Retina (tissue), 1 donor: ENCODE measurements at regions not wholly inside any gene's neighbourhood (a gene's known extent, or its start where the extent isn't known, plus 50 kb on each side); places are given as distances from the start of the nearest gene placed in this dataset.
"Not testable (repeated sequence)": the region's sequence is repeated elsewhere in the genome, so short reads cannot be mapped to it uniquely, and the experiment has no call there.

Source experiments
- DNase-seq: peaks from one replicate; pipeline ENCODE4 v3.0.0-alpha.2; 2016

DNA sequence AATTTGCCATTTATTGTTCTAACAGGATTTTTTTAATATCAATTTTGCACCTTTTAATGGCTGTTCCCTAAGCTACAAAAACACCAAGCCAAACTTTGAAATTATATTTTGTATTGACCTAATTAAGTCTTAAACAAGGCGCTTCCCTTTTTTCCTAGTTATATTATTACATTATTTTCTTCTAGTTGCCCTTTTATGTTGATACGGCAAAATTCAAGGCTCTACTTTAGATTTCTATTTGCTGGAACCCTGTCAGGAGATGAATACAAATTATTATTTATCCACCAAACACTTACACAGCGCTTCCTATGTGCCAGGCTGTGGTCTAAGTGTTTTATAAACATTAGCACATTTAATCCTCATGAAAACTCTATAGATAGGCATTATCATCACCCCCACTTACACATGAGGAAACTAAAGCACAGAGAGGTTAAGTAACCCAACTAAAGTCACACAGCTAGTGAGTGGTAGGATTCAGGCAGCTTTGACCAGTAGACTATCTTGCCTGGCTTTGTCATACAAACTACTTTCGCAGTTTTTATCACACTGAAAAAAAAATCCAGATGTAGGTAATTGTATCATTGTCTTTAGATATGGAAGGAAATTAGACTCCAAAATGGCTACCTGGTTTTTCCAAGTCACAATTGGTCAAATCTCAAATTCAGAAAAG lies 456.5 kb downstream of the STK39 start:
- no peak for DNase-seq

DNA sequence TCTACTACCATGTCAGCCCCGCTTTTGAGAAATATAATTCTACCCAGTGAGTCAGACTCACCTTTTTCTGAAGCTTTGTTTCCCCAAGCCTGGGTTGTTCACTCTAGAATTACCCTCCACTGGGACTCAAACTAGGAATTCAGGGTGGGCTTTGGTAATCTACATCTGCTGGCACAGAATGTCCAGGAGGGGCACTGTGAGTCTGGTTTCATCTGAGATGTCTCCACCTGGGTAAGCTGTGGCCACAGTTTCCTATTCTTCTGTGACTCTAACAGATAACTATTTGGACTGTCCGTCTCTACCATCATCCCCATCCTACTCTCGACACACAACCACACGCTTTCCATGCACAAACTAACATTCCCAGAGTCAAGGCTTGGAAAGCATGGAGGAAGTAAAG lies 457.2 kb downstream of the STK39 start:
- no peak for DNase-seq

DNA sequence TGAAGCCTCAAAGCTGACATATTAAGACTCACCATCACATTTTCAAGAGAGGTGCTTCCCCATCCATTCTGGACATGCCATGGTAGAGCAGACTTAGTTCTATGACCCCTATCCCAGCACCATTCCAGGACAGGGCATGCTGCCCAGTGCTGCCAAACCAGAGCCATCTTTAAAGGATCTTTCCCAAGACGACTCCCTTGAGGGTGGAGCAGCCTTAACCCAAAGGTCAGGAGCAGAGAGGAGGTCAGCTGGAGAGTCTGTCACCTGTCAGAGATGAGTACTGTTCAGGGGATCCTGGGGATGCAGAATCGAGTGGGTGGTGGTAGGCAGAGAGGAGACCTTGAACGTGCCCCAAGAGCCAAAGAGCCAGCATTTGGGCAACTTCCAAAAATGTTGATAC lies 459.8 kb downstream of the STK39 start:
- no peak for DNase-seq

DNA sequence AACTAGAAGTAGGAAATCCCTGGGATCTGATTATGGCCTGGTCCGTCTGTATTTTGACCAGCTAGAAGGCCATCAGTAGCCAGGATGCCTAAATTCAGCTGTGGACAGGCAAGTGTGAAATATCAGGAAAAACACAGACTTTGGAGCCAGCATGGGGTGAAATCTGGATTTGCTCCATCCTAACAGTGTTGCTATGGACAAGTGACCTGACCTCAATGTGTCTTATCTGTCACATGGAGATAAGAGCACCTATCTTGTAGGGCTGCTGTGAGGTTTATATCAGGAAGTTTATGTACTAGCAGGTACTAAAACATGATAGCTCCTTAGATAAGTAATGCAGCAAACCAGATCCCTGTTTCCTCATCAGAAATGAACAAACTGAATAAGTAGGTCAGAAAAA lies 460.4 kb downstream of the STK39 start:
- DNase-seq = no peak

DNA sequence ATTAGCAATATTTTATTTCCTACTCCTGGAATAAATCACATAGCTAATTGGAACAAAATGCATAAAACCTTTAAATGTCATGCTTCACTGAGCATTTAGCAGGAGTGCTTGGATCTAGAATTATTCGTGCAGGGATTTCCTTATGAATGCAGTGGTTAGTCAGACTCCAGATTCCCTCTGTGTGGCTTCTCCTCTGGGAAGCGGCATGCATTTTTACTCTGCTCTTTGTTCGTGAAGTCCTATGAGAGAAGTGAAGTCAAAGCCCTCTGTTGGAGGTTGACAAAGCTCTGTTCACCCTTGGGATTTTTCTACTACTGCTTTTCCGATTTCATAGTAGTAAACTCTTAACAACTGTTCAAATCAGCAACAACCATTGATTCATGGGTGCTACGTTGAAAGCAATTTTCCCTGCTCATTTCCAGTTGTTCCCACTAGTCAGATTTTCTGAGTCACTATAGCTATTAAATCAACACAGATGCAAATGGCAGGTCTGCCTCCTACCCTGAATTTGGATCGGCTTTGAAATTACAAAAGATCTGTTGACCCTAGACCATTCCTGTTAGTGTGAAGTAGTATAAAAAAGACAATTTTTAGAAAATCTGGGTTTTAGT lies 461.7 kb downstream of the STK39 start:
- peak; percentile 9 for DNase-seq

DNA sequence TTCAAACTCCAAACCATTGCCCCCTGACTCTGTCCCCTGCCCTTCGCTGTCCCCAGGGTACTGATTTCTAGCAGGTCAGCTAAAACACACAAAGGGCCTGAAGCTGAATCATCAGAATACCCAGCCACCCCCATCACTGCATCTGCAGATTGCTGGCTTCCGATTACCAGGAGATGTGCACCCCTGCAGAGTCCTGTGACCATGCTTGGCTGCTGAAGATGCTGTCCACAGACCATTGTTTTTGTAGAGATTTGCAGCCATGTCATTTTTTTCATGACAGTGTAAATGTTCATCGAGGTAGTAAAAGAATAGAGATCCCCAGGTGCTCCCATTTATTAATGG lies 463.3 kb downstream of the STK39 start:
- DNase-seq = no peak

DNA sequence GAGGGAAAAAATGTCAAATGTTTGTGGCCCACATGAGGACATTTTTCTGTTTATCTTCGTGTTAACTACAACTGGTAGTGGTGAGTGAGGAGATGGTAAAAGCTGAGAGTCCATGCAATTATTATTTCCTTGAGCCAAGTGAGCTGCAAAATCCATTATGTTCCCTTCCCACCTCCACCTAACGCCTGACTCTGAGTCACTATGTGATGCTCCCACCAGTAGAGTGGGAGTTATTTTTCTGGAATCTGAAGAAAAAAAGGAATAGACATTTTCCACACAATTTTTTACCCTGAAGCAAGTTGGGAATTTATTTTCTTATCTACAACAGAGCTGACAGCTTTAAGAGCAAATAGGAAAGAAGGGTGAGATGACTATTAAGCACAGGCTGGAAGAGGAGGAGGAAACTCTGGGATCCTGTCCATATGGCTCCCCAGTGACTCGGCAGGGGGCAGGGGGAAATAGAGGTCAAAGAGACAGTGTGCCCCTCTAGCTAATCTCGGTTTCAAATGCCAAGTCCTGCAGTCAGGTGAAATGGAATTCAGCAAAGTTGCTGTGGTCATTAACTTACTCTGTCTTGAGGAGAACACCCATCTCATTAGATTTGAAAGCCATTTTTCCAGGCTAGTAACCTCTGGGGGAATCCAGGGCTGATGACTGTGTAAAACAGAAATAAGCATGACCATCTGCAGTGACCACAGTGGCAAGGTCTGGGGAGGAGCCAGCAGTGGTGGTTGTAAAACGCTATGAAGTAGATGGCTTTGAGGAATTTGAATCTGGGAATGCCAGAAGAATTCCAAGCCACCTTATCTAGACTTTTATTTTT lies 463.9 kb downstream of the STK39 start:
- DNase-seq = peak; percentile 72

DNA sequence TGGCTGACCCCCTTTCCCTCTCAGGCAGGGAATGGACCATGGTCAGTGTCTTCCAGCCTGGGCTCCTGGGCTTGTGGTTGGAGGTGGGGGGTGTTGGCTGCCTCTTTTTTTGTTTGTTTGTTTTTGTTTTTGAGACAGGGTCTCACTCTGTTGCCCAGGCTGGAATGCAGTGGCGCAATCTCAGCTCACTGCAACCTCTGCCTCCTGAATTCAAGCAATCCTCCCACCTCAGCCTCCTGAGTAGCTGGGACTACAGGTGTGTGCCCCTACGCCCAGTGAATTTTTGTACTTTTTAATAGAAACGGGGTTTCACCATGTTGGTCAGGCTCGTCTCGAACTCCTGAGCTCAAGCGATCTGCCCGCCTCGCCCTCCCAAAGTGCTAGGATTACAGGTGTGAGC lies 465.8 kb downstream of the STK39 start:
- not testable (repeated sequence) for DNase-seq

DNA sequence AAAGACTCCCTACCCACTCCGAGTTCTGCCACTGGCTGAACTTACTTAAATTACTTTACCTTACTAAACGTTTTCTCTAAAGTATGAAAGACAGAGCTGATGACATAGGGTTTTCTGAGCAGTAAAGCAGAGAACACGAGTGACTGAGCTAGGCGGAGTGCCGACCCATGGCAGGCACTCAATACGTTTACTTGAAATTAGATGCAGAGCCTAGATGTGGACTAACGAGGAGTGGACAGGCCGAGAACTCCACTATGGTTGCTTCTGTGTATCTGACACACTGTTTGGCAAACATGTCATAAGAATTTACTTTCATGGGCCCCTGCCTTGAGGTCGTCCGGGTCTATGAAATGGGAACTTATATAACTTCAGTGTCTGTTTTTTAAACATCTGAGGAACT lies 471.0 kb downstream of the STK39 start:
- no peak for DNase-seq

DNA sequence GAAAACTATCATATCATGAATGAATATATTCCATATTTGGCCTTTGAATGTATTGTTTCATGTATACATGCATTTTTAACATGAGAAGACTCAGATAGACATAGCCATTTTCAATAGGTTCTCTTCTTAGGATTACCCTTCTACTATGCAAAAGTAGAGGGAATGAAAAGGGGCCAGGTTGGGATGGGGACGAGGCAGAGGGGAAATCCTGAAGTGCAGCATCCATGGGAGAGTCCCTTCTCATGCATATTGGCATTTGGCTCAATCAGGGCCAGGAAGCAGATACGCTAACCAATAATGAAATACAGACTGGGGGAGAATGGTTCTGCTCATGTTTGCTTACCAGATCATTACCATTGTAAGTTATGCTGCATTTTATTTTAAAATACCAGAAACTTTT lies 475.8 kb downstream of the STK39 start:
- DNase-seq = no peak

DNA sequence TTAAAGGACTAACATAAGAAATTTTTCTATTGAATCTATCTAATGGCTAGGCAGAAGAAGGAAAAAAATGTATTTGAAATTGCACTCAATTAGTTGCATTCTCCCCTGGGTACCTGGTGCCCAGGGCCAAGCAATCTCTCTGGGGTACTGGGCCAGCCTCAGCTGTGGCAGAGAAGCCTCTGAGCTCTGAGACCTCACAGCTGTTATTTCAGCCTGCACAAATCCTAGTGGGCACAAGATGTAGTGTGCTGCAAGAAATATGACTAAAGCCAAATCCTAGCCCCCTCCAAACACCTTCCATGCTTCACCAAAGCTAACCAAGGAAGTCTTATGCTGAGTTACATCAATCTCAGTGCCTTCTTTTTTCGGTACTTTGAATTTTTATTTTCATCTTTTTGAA lies 478.4 kb downstream of the STK39 start:
- DNase-seq = no peak

DNA sequence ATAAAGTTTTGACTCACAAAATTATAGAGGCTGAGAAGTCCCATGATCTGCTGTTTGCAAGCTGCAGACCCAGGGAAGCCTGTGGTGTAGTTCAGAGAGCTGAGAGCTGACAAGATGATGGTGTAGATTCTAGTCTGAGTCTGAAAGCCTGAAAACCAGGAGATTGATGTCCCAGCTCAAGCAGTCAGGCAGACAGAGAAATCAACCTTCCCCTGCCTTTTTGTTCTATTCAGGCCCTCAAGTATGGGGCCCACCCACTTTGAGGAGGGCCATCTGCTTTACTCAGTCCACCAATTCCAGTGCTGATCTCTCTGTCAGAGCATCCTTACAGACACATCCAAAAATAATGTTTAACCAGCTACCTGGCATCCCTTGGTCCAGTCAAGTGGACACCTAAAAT lies 479.6 kb downstream of the STK39 start:
- no peak for DNase-seq

DNA sequence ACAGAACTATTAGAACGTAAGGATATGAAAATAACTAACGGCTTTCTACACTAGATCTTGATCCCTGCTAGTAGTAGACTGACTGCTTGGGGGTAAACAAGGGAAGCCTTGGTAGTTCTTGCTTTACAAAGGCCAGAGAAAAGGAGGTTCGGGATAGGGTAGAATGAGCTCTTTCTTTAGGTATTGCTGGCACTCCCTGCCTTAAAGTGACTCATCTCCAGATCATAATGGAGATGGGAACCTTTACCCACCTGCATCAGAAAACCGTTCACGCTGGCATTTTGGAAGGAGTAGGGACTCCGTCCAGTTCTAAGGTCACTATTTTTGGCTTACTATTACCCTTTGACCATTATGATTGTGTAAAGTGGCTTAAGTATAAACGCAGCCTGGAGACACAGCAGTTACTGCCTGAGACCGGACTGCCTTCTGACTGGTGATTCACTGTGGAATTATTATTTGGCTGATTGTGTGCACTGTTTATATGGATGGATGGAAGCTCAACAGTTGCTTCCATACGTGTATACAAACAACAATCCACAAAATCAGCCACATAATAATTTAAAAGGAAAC lies 482.5 kb downstream of the STK39 start:
- no peak for DNase-seq

DNA sequence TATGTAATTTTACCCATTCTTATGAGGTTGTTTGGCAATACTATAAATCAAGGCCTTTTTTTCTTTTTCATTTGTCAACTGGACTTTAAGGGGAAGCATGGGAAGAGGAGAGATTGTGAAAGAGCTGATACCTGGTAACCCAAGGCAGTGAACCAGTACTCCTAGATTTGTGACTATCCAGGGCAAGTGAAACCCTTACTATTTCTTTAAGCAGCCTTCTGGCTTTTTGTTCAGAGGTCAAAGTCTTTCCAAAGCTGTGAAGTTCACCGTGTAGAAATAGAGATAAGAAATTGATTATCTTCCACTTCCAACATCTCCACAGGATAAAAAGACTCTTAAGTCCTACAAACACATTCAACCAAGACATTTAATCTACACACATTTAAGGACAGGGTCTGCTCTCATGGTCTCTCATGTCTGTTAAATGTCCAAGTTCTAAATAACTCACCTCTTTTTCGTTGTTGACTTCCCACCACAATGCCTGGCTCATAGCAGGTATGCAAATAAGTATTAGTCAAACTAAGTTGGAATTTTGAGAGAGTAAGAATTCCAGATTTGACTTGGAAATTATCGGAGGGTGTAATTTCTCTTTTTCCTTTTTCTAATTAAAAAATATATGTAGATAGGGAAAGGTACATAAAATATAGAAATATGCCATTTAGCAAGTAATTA lies 485.8 kb downstream of the STK39 start:
- no peak for DNase-seq

DNA sequence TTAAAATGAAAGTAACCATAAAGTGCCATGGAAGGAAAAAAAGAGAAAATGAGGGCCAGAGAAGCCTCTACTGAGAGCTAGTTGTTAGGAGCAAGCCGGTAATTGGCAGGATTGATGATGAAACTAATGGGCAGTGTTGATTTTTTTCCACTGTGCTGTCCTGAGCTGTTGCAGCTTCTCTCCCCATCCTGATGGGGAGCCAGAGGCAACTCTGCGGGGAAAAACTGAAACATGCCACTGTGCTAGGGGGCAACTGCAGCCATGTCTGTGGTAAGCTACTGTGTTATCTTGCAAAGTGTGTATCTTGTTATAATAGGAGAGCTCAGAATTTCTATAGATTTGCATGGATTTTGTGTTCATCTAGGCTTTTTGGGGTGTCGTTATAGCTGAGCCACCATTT lies 487.9 kb downstream of the STK39 start:
- DNase-seq = no peak

DNA sequence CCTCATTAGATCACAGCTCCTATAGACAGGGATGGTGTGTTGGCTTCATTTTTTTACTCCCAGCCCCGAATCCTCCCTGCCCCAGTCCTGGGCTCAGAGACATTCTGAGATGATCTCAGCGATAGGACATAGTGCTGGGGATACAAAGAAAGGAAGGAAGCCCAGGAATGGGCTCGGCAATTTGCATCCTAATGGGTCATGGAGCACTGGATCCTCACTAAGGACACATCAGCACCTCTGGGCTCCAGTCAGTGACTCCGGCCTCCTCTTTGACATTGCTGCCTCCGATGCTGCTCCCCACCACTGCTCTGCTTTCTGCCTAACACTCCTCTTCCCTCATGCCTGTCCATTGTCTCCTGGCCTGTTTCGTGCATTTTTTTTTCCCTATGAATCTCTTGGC lies 489.1 kb downstream of the STK39 start:
- no peak for DNase-seq

DNA sequence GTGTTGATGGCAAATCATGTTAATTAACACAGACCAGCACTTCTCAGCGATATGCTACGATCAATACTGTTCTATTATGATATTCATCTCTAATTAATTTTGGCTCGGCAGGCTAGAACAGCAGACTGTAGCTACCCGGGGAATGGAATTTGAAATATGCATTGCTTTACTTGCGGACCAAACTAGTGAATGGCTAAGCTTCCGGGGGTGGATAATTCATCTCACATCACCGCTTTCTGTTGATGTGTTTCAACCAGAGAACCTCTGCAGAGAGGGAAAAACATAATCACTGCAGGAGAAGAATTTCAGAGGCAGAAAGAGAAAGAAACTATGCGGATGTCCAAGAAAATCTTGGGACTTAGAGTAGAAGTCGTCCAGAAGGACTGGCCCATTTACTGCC lies 490.9 kb downstream of the STK39 start:
- peak; percentile 57 for DNase-seq

DNA sequence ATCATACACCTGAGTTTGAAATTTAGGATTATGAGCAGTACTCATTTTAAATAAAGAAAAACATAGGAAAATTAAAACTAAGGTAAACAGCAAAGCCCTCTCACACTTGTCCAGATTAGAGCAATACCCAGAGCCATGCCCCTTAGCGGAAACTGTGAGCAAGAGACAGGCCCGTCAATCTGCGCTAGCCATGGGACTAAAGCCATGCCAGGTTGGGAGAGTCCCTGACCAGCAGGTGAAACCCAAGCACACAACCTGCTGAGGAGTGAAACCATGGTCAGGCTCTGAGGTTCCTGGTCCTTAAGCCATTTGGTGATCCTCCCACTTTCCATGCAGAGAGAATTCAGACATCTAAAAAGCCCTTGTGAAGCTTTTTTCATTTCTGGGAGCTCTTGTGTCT lies 494.3 kb downstream of the STK39 start:
- no peak for DNase-seq

DNA sequence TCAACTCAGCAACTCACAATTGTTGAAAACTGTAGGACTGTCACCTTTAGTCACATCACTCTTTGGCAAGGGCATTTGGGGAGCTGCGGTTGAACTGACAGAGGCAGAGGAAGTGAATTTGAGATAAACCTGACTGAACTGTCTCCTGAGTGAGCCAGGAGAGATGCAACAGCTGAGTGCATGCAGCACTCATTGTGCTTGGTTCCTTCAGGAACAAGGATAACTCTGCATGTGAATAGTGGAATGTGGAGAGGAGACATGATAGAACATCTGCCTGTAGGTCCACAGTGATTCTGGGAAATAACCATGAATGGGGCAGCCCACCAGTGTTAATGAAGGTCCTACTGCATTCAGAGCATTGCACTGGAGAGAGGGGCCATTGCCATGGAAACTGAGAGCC lies 494.7 kb downstream of the STK39 start:
- no peak for DNase-seq

DNA sequence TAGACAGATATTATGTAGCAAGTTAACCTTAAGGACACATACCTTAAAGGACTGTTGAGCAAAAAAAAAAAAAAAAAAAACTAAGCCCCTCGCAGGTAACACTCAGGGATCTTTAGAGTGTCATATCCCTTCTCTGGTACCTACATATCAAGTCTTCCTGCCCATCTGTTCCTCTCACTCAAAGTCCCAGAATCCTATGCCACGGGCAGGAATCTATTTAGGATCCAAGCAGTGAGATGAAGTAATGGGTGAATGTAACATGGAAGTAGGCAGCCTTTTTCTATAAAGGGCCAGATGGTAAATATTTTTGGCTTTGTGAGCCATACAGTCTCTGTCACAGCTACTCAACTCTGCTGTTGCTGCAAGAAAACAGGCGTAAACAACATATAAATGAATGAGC lies 496.7 kb downstream of the STK39 start:
- no peak for DNase-seq

DNA sequence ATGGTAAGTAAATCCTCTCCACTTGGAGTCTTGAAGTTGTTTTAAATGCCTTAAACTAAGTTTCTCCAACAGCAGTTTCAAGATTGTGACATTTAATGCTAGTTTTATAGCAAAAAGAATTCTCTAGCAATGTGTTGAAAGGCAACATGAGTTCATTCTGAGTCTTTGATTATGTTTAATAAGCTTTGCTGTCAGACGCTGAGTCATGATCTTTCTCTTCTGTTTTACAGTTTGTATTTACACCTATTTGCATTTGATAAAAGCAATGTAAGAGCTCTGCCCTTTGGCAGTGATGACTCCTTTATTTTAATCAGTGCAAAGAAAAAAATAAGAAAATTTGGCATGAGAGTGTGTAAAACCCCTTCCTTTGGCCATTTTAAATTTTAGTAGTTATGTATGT lies 497.7 kb downstream of the STK39 start:
- DNase-seq = no peak

DNA sequence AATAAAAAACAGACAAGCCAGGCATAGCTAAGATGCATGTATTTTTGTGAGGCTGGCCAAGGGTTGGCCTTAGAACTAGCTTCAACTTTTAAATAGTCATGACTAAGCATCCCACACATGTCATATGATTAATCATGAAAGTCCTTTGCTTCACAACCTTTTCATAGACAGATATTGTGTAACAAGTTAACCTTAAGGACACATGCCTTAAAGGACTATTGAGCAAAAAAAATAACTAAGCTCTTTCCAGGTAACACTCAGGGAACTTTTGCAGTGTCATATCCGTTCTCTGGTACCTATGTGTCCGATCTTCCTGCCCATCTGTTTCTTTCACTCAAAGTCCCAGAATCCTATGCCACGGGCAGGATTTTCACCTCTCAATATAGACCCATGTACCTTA lies 498.4 kb downstream of the STK39 start:
- no peak for DNase-seq

DNA sequence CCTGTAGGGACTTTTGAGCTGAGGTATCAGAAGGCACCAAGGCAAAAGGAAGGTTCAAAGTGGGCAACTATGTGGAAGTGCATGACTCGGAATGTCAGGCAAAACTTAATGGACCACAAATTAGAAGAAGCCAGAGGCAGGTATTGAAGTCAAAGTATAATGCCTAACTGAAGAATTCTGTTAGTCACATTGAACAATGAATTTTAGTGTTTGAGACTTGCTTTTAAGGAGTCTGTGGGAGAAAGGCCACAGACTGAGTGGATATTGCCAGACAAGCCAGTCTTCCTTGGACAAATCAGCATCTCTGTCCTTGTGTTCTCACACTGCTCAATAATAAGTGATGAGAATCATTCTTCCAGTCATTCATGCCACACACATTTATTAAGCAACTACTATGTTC lies 498.9 kb downstream of the STK39 start:
- no peak for DNase-seq

DNA sequence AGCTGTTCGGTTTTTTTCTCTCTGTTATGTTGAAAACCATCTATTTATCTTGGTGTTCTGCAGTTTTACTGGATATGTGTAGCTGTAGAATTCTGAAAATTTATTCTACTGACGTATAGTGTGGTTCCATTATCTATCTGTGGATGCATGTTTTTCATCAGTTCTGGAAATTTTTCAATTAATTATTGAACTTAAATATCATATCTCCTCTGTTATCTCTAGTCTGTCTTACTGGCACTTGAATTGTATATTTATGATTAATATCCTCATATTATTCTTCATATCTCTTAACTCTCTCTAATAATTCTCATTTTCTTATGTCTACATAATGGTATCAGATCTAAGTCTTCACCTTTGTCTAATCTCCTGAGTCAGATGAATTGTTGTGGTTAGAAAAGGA lies 501.7 kb downstream of the STK39 start:
- DNase-seq = no peak
